Neuronal stem cell (in vitro differentiated cells): ENCODE measurements at regions not wholly inside any gene's neighbourhood (a gene's known extent, or its start where the extent isn't known, plus 50 kb on each side); places are given as distances from the start of the nearest gene placed in this dataset.
A peak's percentile ranks its signal among the peaks of the same experiment; 100 is the strongest.

Experiments
- DNase-seq: peaks from one replicate; pipeline ENCODE4 v3.0.0-alpha.2; 2013; ENCODE audit warnings: low spot score
- H2AFZ ChIP-seq: one replicate; pipeline ENCODE4 v1.6.1; 2013; ENCODE audit warnings: mild to moderate bottlenecking, low read length, inconsistent platforms
- H2AK5ac ChIP-seq: 2 replicates; pipeline ENCODE4 v1.6.1; 2013; ENCODE audit warnings: low read depth, mild to moderate bottlenecking, inconsistent platforms, low read length, moderate library complexity, mixed read lengths
- H2BK120ac ChIP-seq: 2 replicates; pipeline ENCODE4 v1.6.1; 2013; ENCODE audit warnings: low read depth, mild to moderate bottlenecking, inconsistent platforms, low read length, moderate library complexity, mixed read lengths
- H2BK12ac ChIP-seq: one replicate; pipeline ENCODE4 v1.6.1; 2013; ENCODE audit warnings: low read length, inconsistent platforms
- H2BK15ac ChIP-seq: 2 replicates; pipeline ENCODE4 v1.6.1; 2013; ENCODE audit warnings: mild to moderate bottlenecking, low read length, inconsistent platforms, mixed read lengths
- H2BK5ac ChIP-seq: one replicate; pipeline ENCODE4 v1.6.1; 2013; ENCODE audit warnings: inconsistent platforms, mild to moderate bottlenecking, low read length, moderate library complexity
- H3K14ac ChIP-seq: one replicate; pipeline ENCODE4 v1.6.1; 2013; ENCODE audit warnings: low read length, inconsistent platforms
- H3K18ac ChIP-seq: 2 replicates; pipeline ENCODE4 v1.6.1; 2013; ENCODE audit warnings: low read length, inconsistent platforms
- H3K23ac ChIP-seq: 2 replicates; pipeline ENCODE4 v1.6.1; 2013; ENCODE audit warnings: low read depth, mild to moderate bottlenecking, mixed read lengths, low read length, inconsistent platforms; ENCODE audit not compliant: poor library complexity
- H3K27ac ChIP-seq: replicated peaks from 3 replicates; pipeline ENCODE4 v1.5.1; 2013; ENCODE audit warnings: low read length, inconsistent platforms
- H3K27me3 ChIP-seq, 3 experiments: 2 replicates each; pipeline ENCODE4 v1.6.1; 2013; ENCODE audit warnings: low read length in 3 of 3, mild to moderate bottlenecking in 2 of 3, inconsistent platforms in 1 of 3, low read depth in 1 of 3, mixed read lengths in 1 of 3, moderate library complexity in 1 of 3; ENCODE audit not compliant: control insufficient read depth in 3 of 3, insufficient read depth in 3 of 3
- H3K36me3 ChIP-seq, 2 donors: replicated peaks in 1 of 2; 2 replicates each; pipeline ENCODE4 v1.6.1; 2013; ENCODE audit warnings: low read length in 2 of 2; ENCODE audit not compliant: control insufficient read depth in 2 of 2, insufficient read depth in 2 of 2
- H3K4ac ChIP-seq: 2 replicates; pipeline ENCODE4 v1.6.1; 2013; ENCODE audit warnings: inconsistent platforms, mild to moderate bottlenecking, low read length, moderate library complexity
- H3K4me1 ChIP-seq, 2 donors: 1 replicate in 1 of 2; 2 replicates in 1 of 2; pipeline ENCODE4 v1.6.1; 2013; ENCODE audit warnings: low read length in 2 of 2, low read depth in 1 of 2; ENCODE audit not compliant: control insufficient read depth in 2 of 2, insufficient read depth in 1 of 2
- H3K4me2 ChIP-seq: one replicate; pipeline ENCODE4 v1.6.1; 2013; ENCODE audit warnings: mild to moderate bottlenecking, low read length, inconsistent platforms; ENCODE audit not compliant: insufficient read depth, poor library complexity, severe bottlenecking
- H3K4me3 ChIP-seq, 2 donors: 2 replicates each; pipeline ENCODE4 v1.5.1; 2013; ENCODE audit warnings: low read length in 2 of 2, mild to moderate bottlenecking in 2 of 2, inconsistent platforms in 1 of 2, moderate library complexity in 1 of 2
- H3K79me1 ChIP-seq: one replicate; pipeline ENCODE4 v1.6.1; 2013; ENCODE audit warnings: low read depth, mild to moderate bottlenecking, inconsistent platforms, low read length, moderate library complexity
- H3K9ac ChIP-seq: one replicate; pipeline ENCODE4 v1.6.1; 2013; ENCODE audit warnings: mild to moderate bottlenecking, low read depth, low read length, inconsistent platforms; ENCODE audit not compliant: poor library complexity
- H3K9me3 ChIP-seq, 2 donors: replicated peaks in 1 of 2; 2 replicates each; pipeline versions ENCODE3 to v1.6.1; 2013; ENCODE audit warnings: low read length in 2 of 2, mild to moderate bottlenecking in 2 of 2, inconsistent platforms in 1 of 2, low read depth in 1 of 2, mixed read lengths in 1 of 2, moderate library complexity in 1 of 2; ENCODE audit not compliant: control insufficient read depth in 2 of 2, insufficient read depth in 1 of 2
- H4K8ac ChIP-seq: one replicate; pipeline ENCODE4 v1.6.1; 2013; ENCODE audit warnings: low read depth, mild to moderate bottlenecking, inconsistent platforms, low read length, moderate library complexity
- H4K91ac ChIP-seq: one replicate; pipeline ENCODE4 v1.6.1; 2013; ENCODE audit warnings: low read length, low read depth, mild to moderate bottlenecking, inconsistent platforms; ENCODE audit not compliant: poor library complexity
- WGBS, 2 donors: extraction: QIAGEN DNeasy Blood & Tissue Kit; methylation state at CpG; one replicate each; pipeline ENCODE4 v1.1.7; 2013; ENCODE audit warnings: missing lambda C conversion rate in 2 of 2, mixed read lengths in 1 of 2; ENCODE audit not compliant: insufficient read length in 2 of 2, insufficient replicate concordance in 1 of 2; ENCODE audit errors: extremely low coverage in 2 of 2; 5-methylcytosine and 5-hydroxymethylcytosine counted together

DNA sequence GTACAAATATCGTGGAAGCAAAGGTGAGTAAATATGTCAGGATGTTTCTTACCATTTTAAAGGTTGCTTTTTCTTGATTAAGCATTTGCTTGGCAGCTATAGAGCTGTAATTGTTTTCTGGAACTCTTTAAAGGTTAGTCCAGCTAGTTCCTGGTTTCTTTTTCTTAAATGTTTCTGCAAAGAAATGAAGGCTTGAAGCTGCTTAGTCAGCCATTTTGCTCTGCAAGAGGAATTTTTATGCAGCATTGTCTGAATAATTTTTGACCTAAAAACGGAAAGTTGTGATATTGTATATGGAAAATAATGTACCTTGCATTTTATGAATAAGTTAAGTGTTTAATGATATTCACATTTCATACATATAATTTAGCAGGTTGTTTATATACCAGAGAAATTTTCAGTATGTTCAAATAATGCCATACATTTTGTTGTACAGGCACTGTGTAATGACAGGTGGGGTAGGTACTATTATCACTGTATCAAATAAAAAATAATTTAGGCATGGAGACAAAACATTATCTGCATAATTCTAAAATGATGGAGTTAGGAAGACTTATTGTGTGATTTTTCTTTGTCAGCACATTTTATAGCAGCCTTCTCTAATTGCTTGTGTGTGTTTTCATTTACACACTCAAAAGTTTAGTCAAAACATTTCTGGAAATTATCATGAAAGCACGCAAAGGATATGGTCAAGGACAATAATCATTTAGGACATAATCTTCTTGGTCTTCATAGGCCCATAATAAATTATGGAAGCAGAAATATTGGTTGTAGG is 624.4 kb downstream of the NCAM2 start:
- Histone ChIP-seq H3K18ac (no peak overlapping the region), H2BK15ac (no peak overlapping the region), H3K14ac (no peak overlapping the region), H3K4ac (no peak overlapping the region), H3K4me1 (peaks cover 0 to 3% of the 10 kb centered on the region in 2 donors), H3K9me3 (no peaks in the 10 kb centered on the region), H4K91ac (no peak overlapping the region), H2BK12ac (no peak overlapping the region), H3K36me3 (no peaks in the 10 kb centered on the region), H3K27ac (no peak overlapping the region), H3K23ac (no peak overlapping the region), H3K79me1 (no peaks in the 10 kb centered on the region), H4K8ac (no peak overlapping the region), H2AK5ac (no peak overlapping the region), H3K27me3 (no peaks in the 10 kb centered on the region), H2AFZ (no peak overlapping the region), H2BK5ac (no peak overlapping the region), H3K9ac (no peak overlapping the region), H2BK120ac (no peak overlapping the region), H3K4me2 (no peak overlapping the region), H3K4me3 (no peak overlapping the region)
- no CpG with 5 or more reads among the region's 3 CpGs for WGBS, 2 donors
- no peak for DNase-seq

DNA sequence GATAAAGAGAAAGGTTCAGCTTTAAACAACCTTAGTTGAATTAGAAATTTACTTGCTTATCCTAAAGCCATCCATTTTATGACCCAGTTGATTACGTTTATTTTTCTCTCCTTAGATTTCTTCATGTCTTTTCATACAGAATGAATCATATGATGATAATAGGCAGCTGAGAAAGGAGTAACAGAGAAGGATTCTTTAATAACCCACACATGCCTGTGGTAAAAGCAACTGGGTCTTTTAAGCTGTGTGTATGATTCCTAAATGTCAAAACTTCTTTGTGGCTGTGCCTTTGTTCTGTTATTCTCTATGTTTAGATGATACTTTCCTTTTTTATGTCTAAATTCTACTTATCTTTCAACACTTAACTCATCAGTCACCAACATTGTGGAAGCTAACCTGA is 626.5 kb downstream of the NCAM2 start:
- Histone ChIP-seq H3K36me3 (no peaks in the 10 kb centered on the region), H3K4me3 (no peak overlapping the region), H3K27me3 (no peaks in the 10 kb centered on the region), H2BK5ac (no peak overlapping the region), H2AK5ac (no peak overlapping the region), H3K18ac (no peak overlapping the region), H4K91ac (no peak overlapping the region), H3K79me1 (no peaks in the 10 kb centered on the region), H3K4me1 (peaks cover 0 to 1% of the 10 kb centered on the region in 2 donors), H2BK120ac (no peak overlapping the region), H2BK15ac (no peak overlapping the region), H3K9me3 (no peaks in the 10 kb centered on the region), H3K27ac (no peak overlapping the region), H3K23ac (no peak overlapping the region), H3K4ac (no peak overlapping the region), H3K14ac (no peak overlapping the region), H3K9ac (no peak overlapping the region), H4K8ac (no peak overlapping the region), H2AFZ (no peak overlapping the region), H3K4me2 (no peak overlapping the region), H2BK12ac (no peak overlapping the region)
- WGBS, 2 donors: no CpG with 5 or more reads among the region's 1 CpG
- no peak for DNase-seq

DNA sequence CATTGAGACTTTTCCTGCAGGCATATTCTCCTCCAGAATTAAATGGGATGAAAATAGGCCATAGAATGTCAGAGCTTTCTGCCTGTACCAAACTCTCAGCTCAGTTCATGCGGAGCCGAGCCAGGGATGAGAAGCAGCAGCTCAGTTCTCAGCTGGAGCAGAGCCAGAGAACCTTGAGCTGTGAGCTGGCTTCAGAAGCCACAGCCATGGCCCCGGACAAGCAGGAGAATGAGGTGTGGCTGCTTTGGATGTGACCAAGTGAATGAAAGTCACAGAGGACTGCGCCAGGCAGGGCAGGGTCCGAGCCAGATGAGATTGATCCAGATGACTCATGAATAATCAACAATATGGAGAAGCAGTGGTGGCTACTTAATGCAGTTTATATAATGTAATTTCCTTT is 633.8 kb downstream of the NCAM2 start:
- no peak overlapping the region for H2BK5ac ChIP-seq
- WGBS, 2 donors: no CpG with 5 or more reads among the region's 5 CpGs

DNA sequence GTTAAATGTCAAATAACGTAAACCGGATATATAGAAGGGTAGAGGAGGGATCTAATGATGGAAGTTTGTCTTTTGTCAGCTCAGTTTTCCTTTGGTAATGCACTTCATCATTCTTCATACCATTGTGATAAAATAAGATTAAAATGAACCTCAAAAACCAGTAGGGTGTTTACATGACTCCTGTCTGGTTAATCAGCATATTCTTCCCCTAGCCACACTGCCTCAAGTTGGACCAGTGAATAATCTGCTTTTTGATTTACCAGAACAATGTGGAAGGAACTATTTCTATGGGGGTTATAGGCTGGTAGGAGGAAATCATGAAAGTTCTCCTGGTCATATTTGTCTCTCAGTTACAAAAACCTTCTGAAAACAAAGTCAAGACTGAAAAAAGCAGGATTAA is 634.7 kb downstream of the NCAM2 start:
- H3K36me3 ChIP-seq: no peaks in the 10 kb centered on the region
- no peak overlapping the region for H3K18ac ChIP-seq
- H3K4me2 ChIP-seq: no peak overlapping the region
- no peak overlapping the region for H2BK5ac ChIP-seq
- no peak overlapping the region for H2AFZ ChIP-seq
- no peaks in the 10 kb centered on the region for H3K4me1 ChIP-seq
- no peak overlapping the region for H3K14ac ChIP-seq
- H2BK120ac ChIP-seq: no peak overlapping the region
- no CpG with 5 or more reads among the region's 2 CpGs for WGBS, 2 donors
- no peak for DNase-seq
- no peak overlapping the region for H3K4ac ChIP-seq
- no peak overlapping the region for H3K23ac ChIP-seq
- H3K27ac ChIP-seq: no peak overlapping the region
- peaks cover 0 to 4% of the 10 kb centered on the region in 2 donors for H3K9me3 ChIP-seq
- H3K4me3 ChIP-seq: no peak overlapping the region
- no peak overlapping the region for H4K8ac ChIP-seq
- H2BK15ac ChIP-seq: no peak overlapping the region
- H3K9ac ChIP-seq: no peak overlapping the region
- no peak overlapping the region for H2AK5ac ChIP-seq
- no peaks in the 10 kb centered on the region for H3K79me1 ChIP-seq
- H2BK12ac ChIP-seq: no peak overlapping the region
- no peak overlapping the region for H4K91ac ChIP-seq
- no peaks in the 10 kb centered on the region for H3K27me3 ChIP-seq

More for the DNA sequence above, 633.8 kb downstream of the NCAM2 start:
- Histone ChIP-seq H3K27me3 (no peaks in the 10 kb centered on the region), H3K9ac (no peak overlapping the region), H4K91ac (no peak overlapping the region), H3K14ac (no peak overlapping the region), H2AK5ac (no peak overlapping the region), H3K79me1 (no peaks in the 10 kb centered on the region), H3K4me1 (no peaks in the 10 kb centered on the region), H3K27ac (no peak overlapping the region), H3K4ac (no peak overlapping the region), H3K4me3 (no peak overlapping the region), H2AFZ (no peak overlapping the region), H3K23ac (no peak overlapping the region), H2BK12ac (no peak overlapping the region), H3K9me3 (peaks cover 0 to 4% of the 10 kb centered on the region in 2 donors), H2BK120ac (no peak overlapping the region), H2BK15ac (no peak overlapping the region), H3K4me2 (no peak overlapping the region), H3K36me3 (no peaks in the 10 kb centered on the region), H4K8ac (no peak overlapping the region), H3K18ac (peak overlapping the region; percentile 38)
- DNase-seq: no peak
